ENCODE measurements at regions not wholly inside any gene's neighbourhood (a gene's known extent, or its start where the extent isn't known, plus 50 kb on each side); places are given as distances from the start of the nearest gene placed in this dataset.

DNA sequence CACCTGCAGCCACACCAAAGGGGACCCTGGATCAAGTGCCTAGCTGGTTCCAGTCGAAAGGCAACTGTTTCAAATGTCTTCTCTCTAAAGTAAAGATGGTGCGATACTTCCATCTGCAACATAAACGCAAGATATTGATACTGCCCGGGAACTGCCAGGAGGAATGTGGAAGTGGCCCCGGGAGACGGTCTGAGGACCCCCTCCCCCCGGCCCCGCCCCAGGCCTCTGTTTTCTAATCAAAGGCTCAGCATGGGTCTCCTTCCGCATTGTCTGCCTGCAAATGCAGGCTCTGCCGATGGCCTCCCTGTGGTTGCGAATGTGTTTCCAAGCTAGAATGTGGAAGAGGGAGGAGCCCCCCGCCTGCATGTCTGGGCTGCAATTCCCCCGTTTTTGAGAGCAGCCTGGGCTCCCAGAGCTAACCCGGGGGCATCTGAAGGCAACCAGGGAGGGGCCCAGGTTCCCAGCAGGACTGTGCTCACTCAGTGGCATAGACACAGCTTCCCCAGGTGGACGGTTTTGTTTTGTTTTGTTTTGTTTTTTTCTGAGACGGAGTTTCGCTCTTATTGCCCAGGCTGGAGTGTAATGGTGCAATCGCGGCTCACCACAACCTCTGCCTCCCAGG is 223.9 kb upstream of the PPP2R2D start:
- ChIA-PET CTCF (interaction anchor here (0.6 kb wide), 1 partner anchor 293 kb away, joined by 4 read pairs; no protein-coding TSS in a partner anchor), POLR2A (ENCODE audit: low non-redundant PET) (no interaction called here)
- DNase-seq (ENCODE audit: low spot score) = no peak

DNA sequence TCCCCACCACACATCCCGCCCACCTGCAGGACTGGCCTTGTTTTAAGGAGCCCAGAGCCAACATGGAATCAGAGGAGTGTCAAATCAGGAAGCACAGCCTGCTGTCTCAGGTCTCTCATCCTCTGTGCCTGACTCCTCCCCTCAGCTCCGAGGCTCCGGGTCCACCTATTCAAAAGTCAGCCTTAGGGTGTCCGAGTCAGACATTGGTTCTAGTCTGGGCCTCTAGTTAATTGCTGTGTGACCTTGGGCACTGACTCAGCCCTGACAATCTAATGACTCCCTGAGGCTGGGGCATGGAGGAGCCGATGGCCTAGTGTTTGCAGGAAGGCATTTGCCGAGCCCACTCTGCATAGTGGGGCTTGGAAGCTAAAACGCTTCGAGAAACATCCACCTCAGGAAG is 223.1 kb upstream of the PPP2R2D start:
- no peak for DNase-seq (ENCODE audit: low spot score)
- ChIA-PET CTCF (no interaction called here), POLR2A (ENCODE audit: low non-redundant PET) (no interaction called here)
- TF ChIP-seq, protein P1, sequence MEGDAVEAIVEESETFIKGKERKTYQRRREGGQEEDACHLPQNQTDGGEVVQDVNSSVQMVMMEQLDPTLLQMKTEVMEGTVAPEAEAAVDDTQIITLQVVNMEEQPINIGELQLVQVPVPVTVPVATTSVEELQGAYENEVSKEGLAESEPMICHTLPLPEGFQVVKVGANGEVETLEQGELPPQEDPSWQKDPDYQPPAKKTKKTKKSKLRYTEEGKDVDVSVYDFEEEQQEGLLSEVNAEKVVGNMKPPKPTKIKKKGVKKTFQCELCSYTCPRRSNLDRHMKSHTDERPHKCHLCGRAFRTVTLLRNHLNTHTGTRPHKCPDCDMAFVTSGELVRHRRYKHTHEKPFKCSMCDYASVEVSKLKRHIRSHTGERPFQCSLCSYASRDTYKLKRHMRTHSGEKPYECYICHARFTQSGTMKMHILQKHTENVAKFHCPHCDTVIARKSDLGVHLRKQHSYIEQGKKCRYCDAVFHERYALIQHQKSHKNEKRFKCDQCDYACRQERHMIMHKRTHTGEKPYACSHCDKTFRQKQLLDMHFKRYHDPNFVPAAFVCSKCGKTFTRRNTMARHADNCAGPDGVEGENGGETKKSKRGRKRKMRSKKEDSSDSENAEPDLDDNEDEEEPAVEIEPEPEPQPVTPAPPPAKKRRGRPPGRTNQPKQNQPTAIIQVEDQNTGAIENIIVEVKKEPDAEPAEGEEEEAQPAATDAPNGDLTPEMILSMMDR (conservative IDR thresholded peaks at IDR 0.05; ENCODE audit: low read depth) = no peak
- no peak overlapping the region for H3K27ac ChIP-seq

More for the DNA sequence above, 223.9 kb upstream of the PPP2R2D start:
- TF ChIP-seq, protein P1 (conservative IDR thresholded peaks at IDR 0.05; ENCODE audit: low read depth) = no peak
- no peak overlapping the region for H3K27ac ChIP-seq

DNA sequence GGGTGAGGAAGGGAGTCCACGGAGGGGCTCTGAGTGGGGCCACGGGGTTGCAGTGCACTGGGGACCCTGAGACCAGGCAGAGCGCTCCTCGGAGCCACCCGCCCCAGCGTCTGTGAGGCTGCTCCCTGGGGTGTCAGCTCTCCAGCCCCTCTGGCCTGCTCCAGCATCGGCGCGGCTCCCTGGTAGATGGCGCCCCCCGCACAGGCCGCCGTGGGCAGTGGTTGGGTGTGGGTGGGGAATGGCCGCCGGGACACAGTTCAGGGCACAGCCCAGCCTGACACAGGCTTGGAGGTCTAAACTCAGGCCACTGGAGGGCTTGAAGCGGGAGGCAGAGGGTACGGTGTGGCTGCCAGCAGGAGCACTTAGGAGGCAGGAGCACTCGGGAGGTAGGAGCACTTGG is 222.6 kb upstream of the PPP2R2D start:
- POLR2A ChIA-PET (ENCODE audit: low non-redundant PET) = no interaction called here
- TF ChIP-seq, protein P1 (conservative IDR thresholded peaks at IDR 0.05; ENCODE audit: low read depth) = no peak
- no peak for DNase-seq (ENCODE audit: low spot score)
- CTCF ChIA-PET = no interaction called here
- no peak overlapping the region for H3K27ac ChIP-seq

DNA sequence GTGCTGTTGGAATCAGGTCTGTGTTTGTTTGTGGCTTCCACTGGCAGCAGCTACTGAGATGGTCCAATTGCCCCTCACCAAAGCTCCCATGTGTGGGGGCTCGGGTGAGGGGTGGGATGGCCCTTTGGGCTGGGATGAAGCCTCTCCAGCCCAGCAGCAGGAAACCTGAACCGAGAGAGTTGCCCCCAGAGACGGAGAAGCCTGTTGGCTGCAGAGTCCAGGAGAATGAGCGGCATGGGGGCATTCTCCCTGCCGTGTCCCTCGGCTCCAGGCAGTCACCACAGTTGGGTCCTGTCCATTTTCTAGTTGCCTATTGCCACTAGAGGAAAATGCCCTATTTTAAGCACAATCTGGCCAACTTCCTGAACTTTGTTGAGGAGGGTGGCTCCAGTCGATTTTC is 222.2 kb upstream of the PPP2R2D start:
- TF ChIP-seq, protein P1 (conservative IDR thresholded peaks at IDR 0.05; ENCODE audit: low read depth) = no peak
- H3K27ac ChIP-seq = no peak overlapping the region
- ChIA-PET CTCF (no interaction called here), POLR2A (ENCODE audit: low non-redundant PET) (no interaction called here)
- DNase-seq (ENCODE audit: low spot score) = no peak

DNA sequence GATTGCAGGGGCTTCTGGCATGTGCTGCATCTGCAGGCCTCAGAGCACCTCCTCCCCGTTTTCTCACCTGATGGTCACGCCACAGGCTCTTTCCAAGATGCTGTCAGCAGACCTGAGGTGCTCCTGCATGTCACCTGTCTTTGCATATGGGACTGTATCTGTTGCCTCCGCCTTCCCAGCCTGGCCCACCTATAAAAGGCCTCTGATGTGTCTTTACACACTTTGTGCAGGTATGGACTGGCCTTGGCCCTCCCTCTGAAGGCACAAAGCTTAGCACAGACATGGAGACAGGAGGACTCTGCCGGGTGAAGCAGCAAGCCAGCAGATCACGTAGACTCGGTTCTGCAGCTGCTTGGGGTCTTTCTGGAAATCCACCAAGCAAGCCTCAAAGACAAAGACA is 220.9 kb upstream of the PPP2R2D start:
- no peak for DNase-seq (ENCODE audit: low spot score)
- ChIA-PET CTCF (no interaction called here), POLR2A (ENCODE audit: low non-redundant PET) (no interaction called here)
- TF ChIP-seq, protein P1 (conservative IDR thresholded peaks at IDR 0.05; ENCODE audit: low read depth) = no peak
- H3K27ac ChIP-seq = no peak overlapping the region

DNA sequence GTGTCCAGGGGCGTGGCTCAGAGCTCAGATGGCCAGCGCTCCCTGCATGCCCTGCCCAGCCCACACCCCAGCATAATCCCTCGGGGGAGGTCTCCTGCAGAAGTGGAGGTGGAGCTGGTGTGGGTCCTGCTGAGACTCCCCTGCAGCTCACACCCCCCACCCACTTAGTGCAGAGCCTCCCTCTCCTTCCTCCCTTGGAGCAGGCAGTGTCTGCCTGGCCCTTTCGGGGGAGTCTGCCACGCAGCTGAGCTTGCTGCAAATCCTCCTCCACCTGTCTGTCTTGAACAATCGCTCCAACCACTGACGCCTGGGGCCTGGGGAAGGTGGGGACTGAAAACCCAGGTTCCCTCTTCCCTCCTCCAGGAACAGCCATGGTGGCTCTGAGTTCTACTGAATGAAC is 219.7 kb upstream of the PPP2R2D start:
- ChIA-PET CTCF (no interaction called here), POLR2A (ENCODE audit: low non-redundant PET) (no interaction called here)
- DNase-seq (ENCODE audit: low spot score) = no peak
- TF ChIP-seq, protein P1 (conservative IDR thresholded peaks at IDR 0.05; ENCODE audit: low read depth) = no peak
- H3K27ac ChIP-seq = no peak overlapping the region
